GM19452 (cell line): ENCODE measurements at regions not wholly inside any gene's neighbourhood (a gene's known extent, or its start where the extent isn't known, plus 50 kb on each side); places are given as distances from the start of the nearest gene placed in this dataset.
"Not testable (repeated sequence)": the region's sequence is repeated elsewhere in the genome, so short reads cannot be mapped to it uniquely, and the experiment has no call there.

Experiments
- ATAC-seq: cut with Tn5 transposase; IDR thresholded peaks from one replicate; pipeline ENCODE4 v1.9.1; 2021; ENCODE audit not compliant: unreplicated experiment

DNA sequence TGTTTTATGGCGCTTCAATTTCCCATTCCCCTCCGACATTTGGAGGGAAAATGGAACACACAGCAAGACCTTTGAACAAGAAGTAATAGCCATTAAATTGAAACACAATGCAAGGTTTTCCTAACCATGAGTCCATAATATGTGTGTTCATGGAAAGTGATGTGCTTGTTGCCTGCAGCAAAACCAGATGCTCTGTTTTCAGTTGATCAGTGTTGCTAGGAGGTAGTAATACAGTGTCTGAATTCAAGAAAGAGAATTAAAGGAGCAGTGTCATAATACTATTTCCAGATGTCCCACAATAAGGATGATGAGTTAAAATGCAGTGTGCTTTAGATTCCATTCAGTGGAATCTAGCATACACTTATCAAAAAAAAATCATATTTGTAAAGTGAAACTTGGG lies 637.4 kb upstream of the API5 start:
- no peak for ATAC-seq

- no peak for ATAC-seq
Measured at GRCh38 chr11:42707541-42707940, 604.3 kb upstream of the API5 start.

GRCh38 chr11:42709216-42709615 lies 602.6 kb upstream of the API5 start:
- ATAC-seq, result no peak

DNA sequence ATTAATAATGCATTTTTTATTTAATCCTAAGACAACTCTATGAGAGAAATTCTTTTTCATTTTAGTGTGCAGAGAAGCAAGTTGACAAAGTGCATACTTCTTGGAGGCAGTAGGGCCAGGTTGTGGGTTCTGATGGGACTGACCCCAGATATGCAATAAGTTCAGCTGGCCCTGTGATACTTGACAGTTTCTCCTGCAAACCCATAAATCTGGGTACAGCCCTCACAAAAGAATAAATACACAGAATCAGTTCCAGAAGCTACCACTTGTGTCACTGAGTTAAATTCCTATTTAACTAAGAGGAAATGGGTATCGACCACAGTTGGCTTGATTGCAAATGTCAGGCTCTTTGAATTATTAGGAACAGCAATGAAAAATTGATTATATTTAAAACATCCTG lies 598.5 kb upstream of the API5 start:
- ATAC-seq, result no peak

DNA sequence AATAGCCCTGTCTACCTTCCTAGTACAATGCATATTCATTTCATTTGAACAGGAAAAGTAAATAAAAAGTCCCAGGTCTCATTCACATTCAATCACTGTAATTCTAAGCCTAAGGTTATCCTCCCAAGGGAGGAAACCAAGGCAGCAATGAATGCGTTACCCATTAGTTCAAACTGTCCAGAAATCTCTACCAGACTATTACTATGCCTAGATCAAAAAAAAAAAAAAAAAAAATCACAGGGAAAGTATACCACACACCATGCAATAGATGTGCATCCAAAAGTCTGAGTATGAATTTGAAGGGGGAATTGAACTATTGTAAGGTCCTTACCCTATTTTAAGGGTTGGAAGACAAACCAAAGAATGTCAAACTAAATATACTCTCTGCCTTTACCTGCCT lies 598.0 kb upstream of the API5 start:
- ATAC-seq, result no peak

GRCh38 chr11:42720716-42721563 lies 590.9 kb upstream of the API5 start:
- ATAC-seq, result no peak

- ATAC-seq, result no peak
Measured at GRCh38 chr11:42727879-42728278, 583.9 kb upstream of the API5 start.

- no peak for ATAC-seq
Measured at GRCh38 chr11:42762348-42762747, 549.4 kb upstream of the API5 start.

DNA sequence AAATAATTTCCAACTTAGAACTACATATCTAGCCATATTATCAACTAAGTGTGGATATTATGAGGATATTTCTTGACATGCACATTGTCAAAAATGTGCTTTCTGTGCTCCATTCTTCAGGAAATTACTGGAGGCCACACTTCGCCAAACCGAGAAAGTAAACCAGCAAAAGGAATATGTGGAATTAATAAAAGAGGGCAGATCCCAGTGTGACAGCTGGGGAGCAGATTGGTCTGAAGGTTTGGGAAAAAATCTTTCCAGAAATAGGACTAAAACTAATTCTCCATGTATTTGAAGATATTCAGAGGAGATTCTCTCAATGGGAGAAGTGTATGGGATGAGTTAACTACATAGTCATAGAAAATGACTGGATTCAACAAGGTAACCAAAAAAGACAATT lies 546.9 kb upstream of the API5 start:
- no peak for ATAC-seq

DNA sequence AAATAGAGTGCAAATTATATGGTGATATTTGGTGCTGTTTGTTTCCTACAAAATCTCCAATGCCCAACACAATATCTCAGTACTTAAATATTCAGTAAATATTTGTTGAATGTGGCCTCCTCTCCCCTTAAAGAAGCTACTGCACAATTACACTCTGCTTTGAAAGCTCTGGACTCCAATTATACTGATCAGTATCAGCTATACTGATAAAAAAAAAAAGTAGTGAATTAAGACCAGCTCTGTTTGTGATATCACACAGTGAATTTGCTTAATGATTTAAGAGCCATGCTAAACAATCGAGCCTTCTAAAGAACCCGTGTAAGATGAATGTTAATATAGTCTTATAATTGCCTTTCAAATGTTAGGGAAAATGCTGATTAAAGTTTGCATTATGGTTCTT lies 543.2 kb upstream of the API5 start:
- ATAC-seq, result no peak

- peak; percentile 66 for ATAC-seq
Measured at GRCh38 chr11:42770444-42771065, 541.2 kb upstream of the API5 start.

GRCh38 chr11:42772886-42773285 lies 538.9 kb upstream of the API5 start:
- no peak for ATAC-seq

DNA sequence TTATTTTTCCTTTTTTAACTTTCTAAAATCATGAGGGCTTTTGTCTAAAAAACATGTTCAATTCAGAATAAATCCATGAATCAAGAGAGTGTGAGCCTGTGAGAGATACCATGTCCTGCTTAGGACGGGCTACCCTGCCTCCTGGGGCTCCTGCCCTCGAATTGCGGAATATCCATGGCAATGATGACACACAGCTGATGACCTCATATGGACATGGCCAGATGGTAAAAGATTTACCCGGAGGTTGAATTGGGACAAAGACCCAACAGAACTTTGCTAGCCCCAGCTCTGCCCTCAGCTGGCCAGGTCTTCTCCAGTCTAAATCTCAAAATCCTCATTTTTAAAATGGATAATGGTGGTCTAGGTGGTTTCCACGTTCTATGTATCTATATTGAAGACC lies 538.1 kb upstream of the API5 start:
- ATAC-seq, result no peak

DNA sequence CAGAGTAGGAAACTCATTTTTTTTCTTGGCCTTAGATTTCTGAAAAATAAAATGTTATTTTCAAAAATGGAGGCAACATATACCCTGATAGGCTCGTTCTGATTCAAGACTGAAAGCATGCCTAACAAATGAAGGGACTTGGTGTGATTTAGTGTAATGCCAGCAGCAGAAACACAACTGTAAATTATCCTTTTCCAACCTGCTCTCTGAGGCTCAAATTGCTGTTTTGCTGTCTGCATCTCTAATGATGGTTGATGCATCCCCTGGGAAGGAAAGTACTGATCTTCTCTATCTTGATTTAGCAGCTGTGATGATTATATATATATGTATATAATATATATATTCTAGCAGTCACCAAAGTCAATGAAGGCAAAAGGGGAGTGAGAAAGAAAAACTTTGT lies 537.2 kb upstream of the API5 start:
- ATAC-seq, result no peak

GRCh38 chr11:42777776-42778175 lies 534.0 kb upstream of the API5 start:
- ATAC-seq, result no peak

DNA sequence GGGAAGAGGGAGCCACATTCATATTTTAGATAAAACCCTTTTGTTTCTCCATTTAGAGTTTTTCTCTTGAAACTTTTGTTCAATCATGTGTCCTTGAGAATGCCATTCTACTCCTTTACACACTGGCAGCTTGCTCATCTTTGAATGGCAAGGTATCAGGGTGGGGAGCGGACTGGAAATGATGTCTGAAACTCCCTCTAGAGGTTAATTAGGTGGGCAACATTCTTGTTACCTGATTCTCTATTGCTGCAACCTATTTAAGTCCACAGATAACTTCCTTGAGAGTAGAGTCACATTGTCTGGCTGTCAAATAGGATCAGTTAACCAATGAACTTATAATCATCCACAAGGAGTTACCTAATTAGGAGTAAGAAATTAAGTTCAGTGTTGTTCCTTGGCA lies 533.6 kb upstream of the API5 start:
- no peak for ATAC-seq

DNA sequence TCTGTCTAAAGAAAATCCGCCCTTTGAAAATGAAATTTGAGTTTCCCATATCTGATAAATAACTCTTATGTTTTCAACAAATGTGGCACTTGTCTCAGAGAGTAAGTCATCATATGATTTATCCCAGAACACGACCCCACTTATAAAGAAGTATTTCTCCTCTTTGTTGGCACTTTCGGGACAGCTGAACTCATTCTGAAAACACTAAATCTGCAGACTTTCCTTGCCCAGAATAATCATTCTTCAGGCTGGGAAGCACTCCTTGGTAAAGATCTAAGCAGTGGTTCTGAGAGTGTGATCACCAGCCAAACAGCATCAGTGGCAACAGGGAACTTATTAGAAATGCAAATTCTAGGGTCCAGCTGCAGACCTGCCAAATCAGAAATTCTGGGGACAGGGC lies 532.2 kb upstream of the API5 start:
- no peak for ATAC-seq

DNA sequence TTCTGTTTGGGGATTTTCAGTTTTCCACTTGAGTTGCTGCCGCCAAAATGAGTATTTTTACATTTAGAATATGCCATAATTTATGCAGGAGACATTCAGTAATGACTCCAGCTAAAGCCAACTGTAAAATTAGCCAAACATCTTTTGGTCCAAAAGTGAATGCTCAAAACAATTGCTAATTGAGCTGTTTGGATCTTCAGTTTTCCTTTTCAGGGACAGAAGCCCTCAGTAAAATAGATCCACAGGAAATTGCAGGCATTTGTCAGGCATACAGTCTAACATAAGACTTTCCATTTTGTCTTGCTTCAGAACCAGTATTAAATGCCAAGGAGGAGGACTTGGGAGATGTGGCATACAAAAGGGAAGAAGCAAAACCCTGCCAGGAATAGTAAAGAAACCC lies 524.8 kb upstream of the API5 start:
- ATAC-seq, result no peak

- ATAC-seq, result not testable (repeated sequence)
Measured at GRCh38 chr11:42795483-42795882, 516.3 kb upstream of the API5 start.

DNA sequence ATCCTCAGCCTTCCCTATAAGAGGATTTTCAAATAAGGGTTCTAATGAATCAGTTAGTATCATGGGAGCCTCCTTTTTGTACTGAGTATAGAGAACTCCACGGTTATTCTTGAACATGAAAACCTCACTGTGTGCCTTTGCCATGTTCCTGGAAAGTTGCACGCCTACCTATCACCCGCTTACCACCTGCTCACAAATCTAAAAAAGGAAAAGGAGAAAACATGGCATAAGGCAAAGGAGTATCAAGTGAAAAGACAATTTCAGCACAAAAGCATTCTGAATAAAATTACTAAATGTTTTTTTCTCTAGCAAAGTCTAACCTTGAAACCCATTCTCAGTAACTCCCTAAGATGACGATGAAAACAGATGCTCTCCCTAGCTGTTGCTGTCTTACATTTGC lies 511.8 kb upstream of the API5 start:
- no peak for ATAC-seq

GRCh38 chr11:42802201-42802899 lies 509.4 kb upstream of the API5 start:
- no peak for ATAC-seq

GRCh38 chr11:42806191-42806590 lies 505.6 kb upstream of the API5 start:
- ATAC-seq, result no peak
